IgD-negative memory B cell (primary cell): ENCODE measurements at regions not wholly inside any gene's neighbourhood (a gene's known extent, or its start where the extent isn't known, plus 50 kb on each side); places are given as distances from the start of the nearest gene placed in this dataset.

ENCODE experiments used
- H3K27ac Mint-ChIP-seq, 3 donors: one replicate each; pipeline ENCODE4 v1.8.0; 2020 to 2022; ENCODE audit warnings: mild to moderate bottlenecking in 3 of 3, mixed read lengths in 3 of 3, moderate library complexity in 1 of 3
- H3K27me3 Mint-ChIP-seq: one replicate; pipeline ENCODE4 v1.8.0; 2021; ENCODE audit warnings: mixed read lengths
- H3K36me3 Mint-ChIP-seq: one replicate; pipeline ENCODE4 v1.8.0; 2020; ENCODE audit warnings: mild to moderate bottlenecking, mixed read lengths
- H3K4me1 Mint-ChIP-seq, 3 donors: one replicate each; pipeline ENCODE4 v1.8.0; 2020 to 2022; ENCODE audit warnings: mixed read lengths in 3 of 3, mild to moderate bottlenecking in 1 of 3
- H3K4me3 Mint-ChIP-seq, 4 donors: one replicate each; pipeline ENCODE4 v1.8.0; 2020 to 2022; ENCODE audit warnings: mild to moderate bottlenecking in 4 of 4, mixed read lengths in 4 of 4, moderate library complexity in 3 of 4
- H3K9me3 Mint-ChIP-seq, 3 donors: one replicate each; pipeline ENCODE4 v1.8.0; 2020 to 2021; ENCODE audit warnings: mixed read lengths in 3 of 3, mild to moderate bottlenecking in 1 of 3

GRCh38 chr6:77341058-77341986 is 122.0 kb downstream of the HTR1B start:
- Mint-ChIP-seq H3K36me3 (no peaks in the 10 kb centered on the region), H3K9me3 (peaks cover 0 to 3% (median under 1%) of the 10 kb centered on the region in 3 donors), H3K4me1 (no peaks in the 10 kb centered on the region), H3K4me3 (no peak overlapping the region), H3K27me3 (no peaks in the 10 kb centered on the region), H3K27ac (no peak overlapping the region)

- no peak overlapping the region for H3K4me3 Mint-ChIP-seq
- no peaks in the 10 kb centered on the region for H3K4me1 Mint-ChIP-seq
- peaks cover 0 to 3% (median 2%) of the 10 kb centered on the region in 3 donors for H3K9me3 Mint-ChIP-seq
- no peaks in the 10 kb centered on the region for H3K36me3 Mint-ChIP-seq
- H3K27me3 Mint-ChIP-seq: no peaks in the 10 kb centered on the region
- no peak overlapping the region for H3K27ac Mint-ChIP-seq
These were observed 123.0 kb downstream of the HTR1B start for GRCh38 chr6:77340331-77340730.

GRCh38 chr6:77339926-77340325 is 123.4 kb downstream of the HTR1B start:
- Mint-ChIP-seq H3K4me1 (no peaks in the 10 kb centered on the region), H3K4me3 (no peak overlapping the region), H3K27ac (no peak overlapping the region), H3K9me3 (peaks cover 2 to 4% (median 3%) of the 10 kb centered on the region in 3 donors), H3K36me3 (no peaks in the 10 kb centered on the region), H3K27me3 (no peaks in the 10 kb centered on the region)

GRCh38 chr6:77337392-77337791 is 125.9 kb downstream of the HTR1B start:
- H3K27me3 Mint-ChIP-seq: no peaks in the 10 kb centered on the region
- H3K9me3 Mint-ChIP-seq: peaks cover 2 to 12% (median 8%) of the 10 kb centered on the region in 3 donors
- H3K36me3 Mint-ChIP-seq: no peaks in the 10 kb centered on the region
- H3K4me1 Mint-ChIP-seq: peaks cover 0 to 1% (median 0%) of the 10 kb centered on the region in 3 donors
- no peak overlapping the region for H3K4me3 Mint-ChIP-seq
- H3K27ac Mint-ChIP-seq: peak overlapping the region in 1 of 3 donors; percentile 47

GRCh38 chr6:77334093-77334492 is 129.2 kb downstream of the HTR1B start:
- Mint-ChIP-seq H3K4me3 (no peak overlapping the region), H3K27me3 (no peaks in the 10 kb centered on the region), H3K4me1 (peaks cover 0 to 1% (median 0%) of the 10 kb centered on the region in 3 donors), H3K27ac (no peak overlapping the region), H3K36me3 (no peaks in the 10 kb centered on the region), H3K9me3 (peaks cover 2 to 9% (median 8%) of the 10 kb centered on the region in 3 donors)

GRCh38 chr6:77332915-77333623 is 130.2 kb downstream of the HTR1B start:
- no peak overlapping the region for H3K4me3 Mint-ChIP-seq
- no peaks in the 10 kb centered on the region for H3K27me3 Mint-ChIP-seq

GRCh38 chr6:77326711-77327110 is 136.6 kb downstream of the HTR1B start:
- Mint-ChIP-seq H3K36me3 (no peaks in the 10 kb centered on the region), H3K4me3 (no peak overlapping the region), H3K9me3 (peaks cover 0 to 4% (median 0%) of the 10 kb centered on the region in 3 donors), H3K4me1 (no peaks in the 10 kb centered on the region), H3K27me3 (no peaks in the 10 kb centered on the region), H3K27ac (no peak overlapping the region)

More at GRCh38 chr6:77332915-77333623, 130.2 kb downstream of the HTR1B start:
- Mint-ChIP-seq H3K9me3 (peaks cover 2 to 9% (median 8%) of the 10 kb centered on the region in 3 donors), H3K36me3 (no peaks in the 10 kb centered on the region), H3K27ac (no peak overlapping the region), H3K4me1 (peaks cover 0 to 1% (median 0%) of the 10 kb centered on the region in 3 donors)

GRCh38 chr6:77326029-77326428 is 137.3 kb downstream of the HTR1B start:
- no peak overlapping the region for H3K4me3 Mint-ChIP-seq
- H3K36me3 Mint-ChIP-seq: no peaks in the 10 kb centered on the region

GRCh38 chr6:77324866-77325265 is 138.4 kb downstream of the HTR1B start:
- no peak overlapping the region for H3K4me3 Mint-ChIP-seq
- H3K27me3 Mint-ChIP-seq: no peaks in the 10 kb centered on the region
- no peaks in the 10 kb centered on the region for H3K4me1 Mint-ChIP-seq
- H3K9me3 Mint-ChIP-seq: peaks cover 0 to 4% (median 0%) of the 10 kb centered on the region in 3 donors
- peak overlapping the region in 1 of 3 donors; percentile 54 for H3K27ac Mint-ChIP-seq
- H3K36me3 Mint-ChIP-seq: no peaks in the 10 kb centered on the region

More at GRCh38 chr6:77326029-77326428, 137.3 kb downstream of the HTR1B start:
- Mint-ChIP-seq H3K27ac (no peak overlapping the region), H3K27me3 (no peaks in the 10 kb centered on the region), H3K9me3 (peaks cover 0 to 4% (median 0%) of the 10 kb centered on the region in 3 donors), H3K4me1 (no peaks in the 10 kb centered on the region)

- H3K27me3 Mint-ChIP-seq: no peaks in the 10 kb centered on the region
- peaks cover 0 to 6% (median 4%) of the 10 kb centered on the region in 3 donors for H3K9me3 Mint-ChIP-seq
- no peaks in the 10 kb centered on the region for H3K36me3 Mint-ChIP-seq
- H3K27ac Mint-ChIP-seq: no peak overlapping the region
- no peak overlapping the region for H3K4me3 Mint-ChIP-seq
- H3K4me1 Mint-ChIP-seq: no peaks in the 10 kb centered on the region
These were observed 140.7 kb downstream of the HTR1B start for GRCh38 chr6:77322604-77323003.

GRCh38 chr6:77318256-77318655 is 145.0 kb downstream of the HTR1B start:
- H3K9me3 Mint-ChIP-seq: peaks cover 0 to 6% (median 1%) of the 10 kb centered on the region in 3 donors
- no peaks in the 10 kb centered on the region for H3K27me3 Mint-ChIP-seq
- no peak overlapping the region for H3K27ac Mint-ChIP-seq
- H3K4me1 Mint-ChIP-seq: no peaks in the 10 kb centered on the region
- H3K4me3 Mint-ChIP-seq: no peak overlapping the region
- no peaks in the 10 kb centered on the region for H3K36me3 Mint-ChIP-seq

- H3K36me3 Mint-ChIP-seq: no peaks in the 10 kb centered on the region
- H3K4me1 Mint-ChIP-seq: no peaks in the 10 kb centered on the region
- H3K9me3 Mint-ChIP-seq: peaks cover 0 to 6% (median 3%) of the 10 kb centered on the region in 3 donors
- H3K4me3 Mint-ChIP-seq: no peak overlapping the region
- no peak overlapping the region for H3K27ac Mint-ChIP-seq
- H3K27me3 Mint-ChIP-seq: no peaks in the 10 kb centered on the region
These were observed 149.7 kb downstream of the HTR1B start for GRCh38 chr6:77313595-77313994.

- Mint-ChIP-seq H3K27me3 (no peaks in the 10 kb centered on the region), H3K36me3 (no peaks in the 10 kb centered on the region), H3K9me3 (peaks cover 0 to 20% (median 3%) of the 10 kb centered on the region in 3 donors), H3K4me3 (no peak overlapping the region), H3K4me1 (no peaks in the 10 kb centered on the region), H3K27ac (no peak overlapping the region)
These were observed 163.4 kb downstream of the HTR1B start for GRCh38 chr6:77299931-77300330.

- Mint-ChIP-seq H3K4me3 (no peak overlapping the region), H3K27ac (no peak overlapping the region), H3K4me1 (no peaks in the 10 kb centered on the region)
These were observed 165.0 kb downstream of the HTR1B start for GRCh38 chr6:77298283-77298682.

More at GRCh38 chr6:77298283-77298682, 165.0 kb downstream of the HTR1B start:
- Mint-ChIP-seq H3K36me3 (no peaks in the 10 kb centered on the region), H3K27me3 (no peaks in the 10 kb centered on the region), H3K9me3 (peaks cover 0 to 18% (median 3%) of the 10 kb centered on the region in 3 donors)
